ENCODE measurements at regions not wholly inside any gene's neighbourhood (a gene's known extent, or its start where the extent isn't known, plus 50 kb on each side); places are given as distances from the start of the nearest gene placed in this dataset.

DNA sequence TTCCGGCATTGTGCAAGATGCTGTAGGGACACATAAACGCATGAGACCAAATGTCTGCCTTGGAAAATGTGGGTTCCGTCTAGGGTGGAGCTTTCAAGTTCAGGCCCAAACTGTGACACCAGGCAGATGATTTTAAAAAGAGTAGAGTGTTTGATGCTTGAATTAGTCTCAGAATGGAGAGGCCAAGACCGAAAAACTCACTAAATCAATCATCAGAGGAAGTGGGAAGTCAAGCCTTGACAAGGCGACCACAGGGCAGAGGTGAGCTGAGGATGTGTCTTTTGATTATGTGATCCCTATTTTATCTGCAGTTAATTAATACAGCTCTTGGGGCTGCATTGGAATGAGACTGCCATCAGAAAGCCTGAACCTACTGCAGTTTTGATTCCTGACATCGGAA is 275.4 kb downstream of the ABHD5 start:
- no peaks in the 10 kb centered on the region; the same call in none of the 2 replicates for H3K27me3 ChIP-seq (replicated peaks; ENCODE audit: control insufficient read depth, insufficient read depth, low read length)
- H3K36me3 ChIP-seq (ENCODE audit: control insufficient read depth, insufficient read depth, low read length), result no peaks in the 10 kb centered on the region
- Mint-ChIP-seq H3K36me3 (ENCODE audit: insufficient read depth, unreplicated experiment) (no peaks in the 10 kb centered on the region), H3K27ac (ENCODE audit: unreplicated experiment) (no peak overlapping the region), H3K9me3 (ENCODE audit: unreplicated experiment) (no peaks in the 10 kb centered on the region), H3K4me3 (ENCODE audit: unreplicated experiment) (no peak overlapping the region), H3K27me3 (ENCODE audit: insufficient read depth, unreplicated experiment) (peaks cover 21% of the 10 kb centered on the region), H3K4me1 (ENCODE audit: low read depth, unreplicated experiment) (no peaks in the 10 kb centered on the region)
- BruUV-seq (replicated peaks), result no TSS peak
- H3K9me3 ChIP-seq, result no peaks in the 10 kb centered on the region
- H3K4me1 ChIP-seq, result no peaks in the 10 kb centered on the region
- TF ChIP-seq, protein P1, sequence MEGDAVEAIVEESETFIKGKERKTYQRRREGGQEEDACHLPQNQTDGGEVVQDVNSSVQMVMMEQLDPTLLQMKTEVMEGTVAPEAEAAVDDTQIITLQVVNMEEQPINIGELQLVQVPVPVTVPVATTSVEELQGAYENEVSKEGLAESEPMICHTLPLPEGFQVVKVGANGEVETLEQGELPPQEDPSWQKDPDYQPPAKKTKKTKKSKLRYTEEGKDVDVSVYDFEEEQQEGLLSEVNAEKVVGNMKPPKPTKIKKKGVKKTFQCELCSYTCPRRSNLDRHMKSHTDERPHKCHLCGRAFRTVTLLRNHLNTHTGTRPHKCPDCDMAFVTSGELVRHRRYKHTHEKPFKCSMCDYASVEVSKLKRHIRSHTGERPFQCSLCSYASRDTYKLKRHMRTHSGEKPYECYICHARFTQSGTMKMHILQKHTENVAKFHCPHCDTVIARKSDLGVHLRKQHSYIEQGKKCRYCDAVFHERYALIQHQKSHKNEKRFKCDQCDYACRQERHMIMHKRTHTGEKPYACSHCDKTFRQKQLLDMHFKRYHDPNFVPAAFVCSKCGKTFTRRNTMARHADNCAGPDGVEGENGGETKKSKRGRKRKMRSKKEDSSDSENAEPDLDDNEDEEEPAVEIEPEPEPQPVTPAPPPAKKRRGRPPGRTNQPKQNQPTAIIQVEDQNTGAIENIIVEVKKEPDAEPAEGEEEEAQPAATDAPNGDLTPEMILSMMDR (IDR thresholded peaks at IDR 0.05; ENCODE audit: insufficient read depth in 1 of 2, low read depth in 1 of 2, low read length in 1 of 2, severe bottlenecking in 1 of 2, unreplicated experiment in 1 of 2), result no peak
- DNase-seq, result no peak
- CTCF ChIA-PET, result no interaction called here
- POLR2A ChIA-PET, result no interaction called here
- H3K4me3 ChIP-seq (ENCODE audit: low read depth, low read length), result no peak overlapping the region
- intact Hi-C loops (cut with micrococcal nuclease; ENCODE audit: unreplicated experiment), result no loop called here

DNA sequence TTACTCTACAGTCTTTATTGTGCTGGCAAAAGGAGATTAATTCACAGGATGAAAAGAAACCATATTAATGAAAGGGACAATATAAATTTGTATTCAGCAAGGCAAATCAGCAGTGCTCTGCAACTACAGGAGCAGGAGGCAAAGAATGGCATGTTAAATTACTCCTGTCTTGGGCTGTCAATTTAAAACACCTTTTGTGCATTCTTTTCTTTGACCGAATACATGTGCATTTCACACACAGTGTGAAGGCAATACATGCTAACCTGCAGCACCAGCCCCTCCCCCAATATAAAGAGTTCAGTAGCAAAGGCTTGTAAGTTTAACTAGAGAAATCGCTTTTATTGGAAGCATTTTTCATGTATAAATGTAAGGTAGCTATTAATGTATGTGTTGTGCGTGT is 275.2 kb upstream of the TOPAZ1 start:
- H3K27me3 ChIP-seq (replicated peaks; ENCODE audit: control insufficient read depth, insufficient read depth, low read length), result no peaks in the 10 kb centered on the region; the same call in none of the 2 replicates
- DNase-seq, result no peak
- H3K9me3 Mint-ChIP-seq (ENCODE audit: unreplicated experiment), result no peaks in the 10 kb centered on the region
- no peak overlapping the region for H3K27ac Mint-ChIP-seq (ENCODE audit: unreplicated experiment)
- H3K4me3 ChIP-seq (ENCODE audit: low read depth, low read length), result no peak overlapping the region
- no peaks in the 10 kb centered on the region for H3K4me1 Mint-ChIP-seq (ENCODE audit: low read depth, unreplicated experiment)
- H3K4me1 ChIP-seq, result no peaks in the 10 kb centered on the region
- CTCF ChIA-PET, result no interaction called here
- no peak overlapping the region for H3K4me3 Mint-ChIP-seq (ENCODE audit: unreplicated experiment)
- POLR2A ChIA-PET, result no interaction called here
- H3K27me3 Mint-ChIP-seq (ENCODE audit: insufficient read depth, unreplicated experiment), result peaks cover 21% of the 10 kb centered on the region
- H3K36me3 Mint-ChIP-seq (ENCODE audit: insufficient read depth, unreplicated experiment), result no peaks in the 10 kb centered on the region
- H3K9me3 ChIP-seq, result no peaks in the 10 kb centered on the region
- TF ChIP-seq, protein P1 (IDR thresholded peaks at IDR 0.05; ENCODE audit: insufficient read depth in 1 of 2, low read depth in 1 of 2, low read length in 1 of 2, severe bottlenecking in 1 of 2, unreplicated experiment in 1 of 2), result no peak
- intact Hi-C loops (cut with micrococcal nuclease; ENCODE audit: unreplicated experiment), result no loop called here
- no peaks in the 10 kb centered on the region for H3K36me3 ChIP-seq (ENCODE audit: control insufficient read depth, insufficient read depth, low read length)
- no TSS peak for BruUV-seq (replicated peaks)

DNA sequence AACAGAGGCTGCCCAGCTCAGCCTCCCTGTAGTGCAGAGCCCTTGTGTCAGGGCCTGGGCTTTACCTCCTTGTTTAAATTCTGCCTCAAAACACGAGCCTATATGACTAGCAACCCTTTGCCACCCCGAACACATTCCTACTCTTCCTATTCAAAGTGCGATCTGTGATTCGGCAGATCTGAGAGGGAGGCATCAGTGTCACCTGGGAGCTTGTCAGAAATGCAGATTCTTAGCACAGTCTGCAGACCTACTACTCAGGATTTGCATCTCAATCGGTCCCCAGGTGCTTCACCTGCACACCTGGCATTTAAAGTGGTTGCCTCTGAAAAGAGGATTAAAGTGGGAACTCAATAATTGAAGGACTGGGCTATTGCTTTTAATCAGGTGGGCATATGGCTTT is 273.2 kb upstream of the TOPAZ1 start:
- Histone ChIP-seq H3K4me3 (ENCODE audit: low read depth, low read length) (no peak overlapping the region), H3K36me3 (ENCODE audit: control insufficient read depth, insufficient read depth, low read length) (no peaks in the 10 kb centered on the region), H3K9me3 (no peaks in the 10 kb centered on the region), H3K27me3 (replicated peaks; ENCODE audit: control insufficient read depth, insufficient read depth, low read length) (no peaks in the 10 kb centered on the region; the same call in 1 of the 2 replicates), H3K4me1 (no peaks in the 10 kb centered on the region)
- H3K27me3 Mint-ChIP-seq (ENCODE audit: insufficient read depth, unreplicated experiment), result peaks cover 19% of the 10 kb centered on the region
- H3K36me3 Mint-ChIP-seq (ENCODE audit: insufficient read depth, unreplicated experiment), result no peaks in the 10 kb centered on the region
- ChIA-PET CTCF (no interaction called here), POLR2A (no interaction called here)
- no peak overlapping the region for H3K4me3 Mint-ChIP-seq (ENCODE audit: unreplicated experiment)
- no TSS peak for BruUV-seq (replicated peaks)
- no peaks in the 10 kb centered on the region for H3K4me1 Mint-ChIP-seq (ENCODE audit: low read depth, unreplicated experiment)
- TF ChIP-seq, protein P1 (IDR thresholded peaks at IDR 0.05; ENCODE audit: insufficient read depth in 1 of 2, low read depth in 1 of 2, low read length in 1 of 2, severe bottlenecking in 1 of 2, unreplicated experiment in 1 of 2), result no peak
- intact Hi-C loops (cut with micrococcal nuclease; ENCODE audit: unreplicated experiment), result no loop called here
- no peak for DNase-seq
- H3K27ac Mint-ChIP-seq (ENCODE audit: unreplicated experiment), result no peak overlapping the region
- no peaks in the 10 kb centered on the region for H3K9me3 Mint-ChIP-seq (ENCODE audit: unreplicated experiment)

Data from Caco-2 (cell line).